Thyroid gland (tissue), 4 donors: ENCODE measurements at regions not wholly inside any gene's neighbourhood (a gene's known extent, or its start where the extent isn't known, plus 50 kb on each side); places are given as distances from the start of the nearest gene placed in this dataset.

Experiments used
- DNase-seq, 2 donors: peaks; one replicate each; pipeline ENCODE4 v3.0.0-alpha.2; 2019
- H3K27ac ChIP-seq, 3 donors: fragments of 200-600 bp; sonication (generic); 1 replicate in 2 of 3; 2 replicates in 1 of 3; pipeline ENCODE4 v1.5.1; 2016 to 2019; ENCODE audit warnings: mild to moderate bottlenecking in 1 of 3, moderate library complexity in 1 of 3
- H3K27me3 ChIP-seq: fragments of 200-600 bp; sonication (generic); one replicate; pipeline ENCODE4 v1.5.1; 2019
- H3K36me3 ChIP-seq, 2 donors: fragments of 200-600 bp; sonication (generic); one replicate each; pipeline ENCODE4 v1.5.1; 2016 to 2019
- H3K4me1 ChIP-seq, 2 donors: fragments of 200-600 bp; sonication (generic); one replicate each; pipeline ENCODE4 v1.5.1; 2017 to 2019
- H3K4me3 ChIP-seq, 3 donors: fragments of 200-600 bp; sonication (generic); replicated peaks in 1 of 3; 1 replicate in 2 of 3; 2 replicates in 1 of 3; pipeline ENCODE4 v1.5.1; 2016; ENCODE audit warnings: mild to moderate bottlenecking in 1 of 3
- H3K9me3 ChIP-seq: fragments of 200-600 bp; sonication (generic); one replicate; pipeline ENCODE4 v1.5.1; 2017
- POLR2A ChIP-seq, 2 donors: fragments of 450-650 bp; IDR thresholded peaks; one replicate each; pipeline ENCODE4 v1.6.1; 2017; ENCODE audit warnings: antibody characterized with exemption in 2 of 2, mild to moderate bottlenecking in 2 of 2, moderate library complexity in 1 of 2
- WGBS, 2 donors: methylation state at CpG; one replicate each; pipeline ENCODE4 v1.1.5; 2017; 5-methylcytosine and 5-hydroxymethylcytosine counted together
- intact Hi-C: fragments of 100-400 bp; cut with DNase I; formaldehyde crosslinking; loops from one replicate; pipeline ENCODE4 v1.15.1; 2023
- TF ChIP-seq, protein P1 (sequence below), 6 experiments: fragments of 200-600 bp in 3 of 6; fragments of 450-650 bp in 3 of 6; sonication (generic) in 3 of 6; IDR thresholded peaks; one replicate each; pipeline ENCODE4 v1.5.1; 2016 to 2019; ENCODE audit warnings: antibody characterized with exemption in 6 of 6, mild to moderate bottlenecking in 2 of 6, inconsistent platforms in 1 of 6, moderate library complexity in 1 of 6

GRCh38 chr5:147018812-147019211 is 140.3 kb upstream of the PPP2R2B start:
- H3K4me1 ChIP-seq = peaks cover 4 to 17% of the 10 kb centered on the region in 2 donors
- DNase-seq = no peak
- no peak overlapping the region for H3K4me3 ChIP-seq
- TF ChIP-seq POLR2A (IDR thresholded peaks at IDR 0.05) = no peak
- TF ChIP-seq, protein P1, sequence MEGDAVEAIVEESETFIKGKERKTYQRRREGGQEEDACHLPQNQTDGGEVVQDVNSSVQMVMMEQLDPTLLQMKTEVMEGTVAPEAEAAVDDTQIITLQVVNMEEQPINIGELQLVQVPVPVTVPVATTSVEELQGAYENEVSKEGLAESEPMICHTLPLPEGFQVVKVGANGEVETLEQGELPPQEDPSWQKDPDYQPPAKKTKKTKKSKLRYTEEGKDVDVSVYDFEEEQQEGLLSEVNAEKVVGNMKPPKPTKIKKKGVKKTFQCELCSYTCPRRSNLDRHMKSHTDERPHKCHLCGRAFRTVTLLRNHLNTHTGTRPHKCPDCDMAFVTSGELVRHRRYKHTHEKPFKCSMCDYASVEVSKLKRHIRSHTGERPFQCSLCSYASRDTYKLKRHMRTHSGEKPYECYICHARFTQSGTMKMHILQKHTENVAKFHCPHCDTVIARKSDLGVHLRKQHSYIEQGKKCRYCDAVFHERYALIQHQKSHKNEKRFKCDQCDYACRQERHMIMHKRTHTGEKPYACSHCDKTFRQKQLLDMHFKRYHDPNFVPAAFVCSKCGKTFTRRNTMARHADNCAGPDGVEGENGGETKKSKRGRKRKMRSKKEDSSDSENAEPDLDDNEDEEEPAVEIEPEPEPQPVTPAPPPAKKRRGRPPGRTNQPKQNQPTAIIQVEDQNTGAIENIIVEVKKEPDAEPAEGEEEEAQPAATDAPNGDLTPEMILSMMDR (IDR thresholded peaks at IDR 0.05) = no peak
- H3K9me3 ChIP-seq = no peaks in the 10 kb centered on the region
- no peak overlapping the region for H3K27ac ChIP-seq
- H3K27me3 ChIP-seq = no peaks in the 10 kb centered on the region
- intact Hi-C loops = no loop called here
- WGBS, 2 donors = 78 to 86% methylated on average over 1 of the region's 1 CpG
- H3K36me3 ChIP-seq = no peaks in the 10 kb centered on the region

DNA sequence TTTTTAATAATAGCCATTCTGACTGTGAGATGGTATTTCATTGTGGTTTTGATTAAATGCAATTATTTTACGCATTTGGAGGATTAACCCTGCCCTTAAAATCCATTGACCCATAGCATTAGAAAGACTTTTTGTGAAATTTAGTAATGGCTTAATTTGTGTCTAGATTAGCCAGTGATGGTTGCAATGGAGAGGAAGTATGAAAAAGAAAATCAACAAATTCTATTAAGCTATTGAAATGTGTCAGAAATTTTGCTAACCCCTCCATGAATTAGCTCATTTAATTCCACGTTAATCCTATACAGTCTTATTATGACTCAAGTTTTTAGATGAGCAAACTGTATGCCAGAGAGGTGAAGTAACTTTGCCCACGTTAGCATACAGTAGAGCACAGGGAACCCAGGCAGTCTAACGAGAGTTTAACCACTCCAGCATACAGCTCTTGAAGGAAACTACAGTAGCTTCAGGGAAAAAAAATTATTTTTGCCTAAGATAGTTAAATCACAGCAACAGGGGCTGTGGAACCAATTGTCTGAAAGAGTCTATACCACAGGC is 158.2 kb upstream of the PPP2R2B start:
- no peak for DNase-seq
- Histone ChIP-seq H3K4me1 (no peaks in the 10 kb centered on the region), H3K27me3 (no peaks in the 10 kb centered on the region), H3K27ac (no peak overlapping the region), H3K9me3 (no peaks in the 10 kb centered on the region), H3K36me3 (no peaks in the 10 kb centered on the region), H3K4me3 (no peak overlapping the region)
- TF ChIP-seq POLR2A (IDR thresholded peaks at IDR 0.05) = no peak
- TF ChIP-seq, protein P1 (IDR thresholded peaks at IDR 0.05) = no peak
- intact Hi-C loops = no loop called here
- 89 to 97% methylated on average over 4 of the region's 4 CpGs for WGBS, 2 donors

DNA sequence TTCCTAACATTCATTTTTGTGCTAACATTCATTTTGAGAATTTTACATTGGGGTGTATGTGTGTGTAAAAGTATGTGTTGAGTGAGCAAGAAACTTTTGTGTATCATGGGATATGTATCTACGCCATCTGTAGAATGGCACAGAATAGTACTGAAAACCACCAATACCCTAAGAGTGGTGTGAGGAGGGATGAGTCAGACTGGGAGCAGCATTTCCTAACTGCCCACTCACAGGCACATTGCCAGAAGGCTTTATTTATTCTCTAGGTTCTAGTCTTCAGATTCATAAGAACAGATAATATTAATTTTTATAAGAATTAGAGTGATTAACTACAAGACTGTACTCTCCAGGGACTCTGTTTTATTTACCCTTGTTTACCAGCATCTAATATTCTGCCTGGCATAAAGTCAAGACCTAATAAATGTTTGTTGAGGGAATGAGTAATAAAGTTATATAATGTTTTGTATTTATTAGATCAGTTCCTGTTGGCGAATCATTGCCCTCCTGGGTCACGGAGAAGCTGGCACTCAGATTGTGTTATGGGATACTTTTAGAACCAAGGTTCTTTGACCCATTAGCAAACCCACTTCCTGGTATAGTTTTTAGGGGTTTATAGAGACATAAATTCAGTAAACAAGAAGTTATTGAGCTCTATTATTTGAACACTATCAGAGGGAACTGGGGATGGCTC is 159.1 kb upstream of the PPP2R2B start:
- Histone ChIP-seq H3K9me3 (no peaks in the 10 kb centered on the region), H3K27me3 (no peaks in the 10 kb centered on the region), H3K27ac (no peak overlapping the region), H3K4me1 (no peaks in the 10 kb centered on the region), H3K36me3 (no peaks in the 10 kb centered on the region), H3K4me3 (no peak overlapping the region)
- no peak for TF ChIP-seq POLR2A (IDR thresholded peaks at IDR 0.05)
- TF ChIP-seq, protein P1 (IDR thresholded peaks at IDR 0.05) = no peak
- intact Hi-C loops = no loop called here
- WGBS, 2 donors = 86 to 89% methylated on average over 3 of the region's 3 CpGs
- DNase-seq = no peak

DNA sequence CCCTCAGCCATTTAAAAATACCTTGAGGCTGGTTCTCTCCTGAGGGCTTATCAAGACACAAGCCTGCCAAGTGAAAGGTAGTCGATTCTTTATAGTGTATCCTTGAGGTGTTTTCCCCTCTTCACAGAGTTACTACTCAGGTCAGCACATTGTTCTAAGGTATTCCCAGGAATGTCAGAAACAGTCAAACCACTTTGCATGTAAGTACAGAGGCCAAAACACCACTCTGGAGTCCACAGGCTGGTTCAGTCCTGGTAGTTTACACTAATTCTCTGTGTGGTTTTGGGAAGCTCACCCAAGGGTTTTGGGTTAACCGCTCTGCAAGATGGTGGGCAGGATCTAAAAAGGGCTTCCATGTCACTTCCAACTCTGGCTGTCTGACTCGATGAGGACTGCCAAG is 162.3 kb upstream of the PPP2R2B start:
- H3K4me1 ChIP-seq = no peaks in the 10 kb centered on the region
- no peak overlapping the region for H3K4me3 ChIP-seq
- 63 to 72% methylated on average over 3 of the region's 3 CpGs for WGBS, 2 donors
- H3K27ac ChIP-seq = no peak overlapping the region
- DNase-seq = no peak
- H3K27me3 ChIP-seq = no peaks in the 10 kb centered on the region
- H3K9me3 ChIP-seq = no peaks in the 10 kb centered on the region
- intact Hi-C loops = no loop called here
- no peaks in the 10 kb centered on the region for H3K36me3 ChIP-seq
- TF ChIP-seq POLR2A (IDR thresholded peaks at IDR 0.05) = no peak
- TF ChIP-seq, protein P1 (IDR thresholded peaks at IDR 0.05) = no peak

DNA sequence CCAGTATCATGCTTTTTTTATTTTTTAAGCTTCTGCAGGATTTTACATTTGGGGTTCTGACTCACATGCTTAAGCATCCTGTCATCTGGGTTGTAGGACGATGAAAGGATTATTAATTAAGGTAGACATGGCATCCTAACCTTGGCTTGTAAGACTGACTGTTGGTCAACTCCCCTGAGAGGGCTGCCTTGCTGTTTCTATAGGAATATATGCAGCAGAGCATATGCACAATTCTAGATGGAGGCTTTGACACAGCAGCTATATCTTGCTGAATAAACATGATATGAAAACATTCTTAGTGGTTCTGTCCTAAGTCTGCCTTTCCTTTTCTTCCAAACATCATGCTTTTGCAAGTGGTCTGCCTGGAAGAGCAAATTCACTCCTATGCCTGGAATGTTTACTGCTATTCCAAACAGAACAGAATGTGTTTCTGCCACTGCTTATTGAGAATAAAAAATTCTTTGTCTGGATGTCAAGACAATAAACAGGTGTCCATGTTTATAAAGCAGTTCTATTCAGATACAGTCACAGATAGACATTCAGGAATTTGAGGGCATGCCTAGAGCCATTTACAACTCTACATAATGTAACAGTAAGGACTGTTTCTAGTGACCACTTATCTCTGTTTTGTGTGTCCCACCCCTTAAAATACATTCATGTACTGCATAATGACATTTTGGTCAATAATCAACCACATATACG is 166.2 kb upstream of the PPP2R2B start:
- H3K4me3 ChIP-seq = no peak overlapping the region
- no peaks in the 10 kb centered on the region for H3K27me3 ChIP-seq
- WGBS, 2 donors = 77 to 79% methylated on average over 2 of the region's 2 CpGs
- DNase-seq = no peak
- no peaks in the 10 kb centered on the region for H3K36me3 ChIP-seq
- no peak for TF ChIP-seq POLR2A (IDR thresholded peaks at IDR 0.05)
- TF ChIP-seq, protein P1 (IDR thresholded peaks at IDR 0.05) = no peak
- no peak overlapping the region for H3K27ac ChIP-seq
- intact Hi-C loops = no loop called here
- H3K9me3 ChIP-seq = no peaks in the 10 kb centered on the region
- H3K4me1 ChIP-seq = no peaks in the 10 kb centered on the region
